Fibroblast of skin of left quadriceps (primary cell): ENCODE measurements at regions not wholly inside any gene's neighbourhood (a gene's known extent, or its start where the extent isn't known, plus 50 kb on each side); places are given as distances from the start of the nearest gene placed in this dataset.

Source experiments
- DNase-seq, 2 experiments: peaks; one replicate each; pipeline ENCODE4 v3.0.0-alpha.2; 2013; ENCODE audit warnings: low read depth in 2 of 2

DNA sequence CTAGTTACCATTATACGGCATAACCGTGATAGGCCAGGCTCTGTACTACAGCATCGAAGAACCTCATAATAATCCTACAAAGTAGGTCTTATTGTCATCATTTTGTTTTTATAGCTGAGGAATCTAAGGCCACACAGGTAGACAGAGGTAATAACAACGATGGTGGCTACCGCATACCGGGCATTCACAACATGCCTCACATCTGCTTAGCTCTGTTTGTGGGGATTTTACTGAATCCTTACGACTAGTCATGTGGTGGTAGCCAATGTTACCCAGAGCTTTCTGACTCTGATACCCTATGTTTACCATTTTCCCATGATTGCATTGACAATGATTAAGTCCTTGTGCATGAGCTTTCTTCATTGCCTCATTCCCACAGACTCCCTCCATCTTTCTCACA lies 269.4 kb downstream of the TCF7L2 start:
- no peak for DNase-seq

DNA sequence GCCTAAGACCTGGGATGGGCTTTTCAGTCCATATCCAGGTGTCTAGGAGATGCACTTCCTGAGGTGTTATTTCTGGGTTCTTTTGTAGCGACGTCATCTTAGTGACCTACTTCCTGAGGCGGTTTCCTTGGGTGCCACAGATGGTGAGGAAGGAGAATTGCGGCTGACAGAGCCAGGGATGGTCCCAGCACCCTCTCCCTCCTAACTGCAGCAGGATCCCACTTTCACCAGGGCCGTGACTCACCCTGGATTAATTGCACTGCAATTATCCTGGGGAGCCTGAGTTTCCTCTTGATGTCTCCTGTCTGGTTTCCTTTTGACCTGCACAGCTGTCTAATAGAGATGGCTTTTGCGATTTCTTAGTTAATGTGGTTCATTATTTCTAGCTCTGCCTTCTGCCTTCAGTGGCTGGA lies 271.7 kb downstream of the TCF7L2 start:
- peak; percentile 44 to 47 for DNase-seq

DNA sequence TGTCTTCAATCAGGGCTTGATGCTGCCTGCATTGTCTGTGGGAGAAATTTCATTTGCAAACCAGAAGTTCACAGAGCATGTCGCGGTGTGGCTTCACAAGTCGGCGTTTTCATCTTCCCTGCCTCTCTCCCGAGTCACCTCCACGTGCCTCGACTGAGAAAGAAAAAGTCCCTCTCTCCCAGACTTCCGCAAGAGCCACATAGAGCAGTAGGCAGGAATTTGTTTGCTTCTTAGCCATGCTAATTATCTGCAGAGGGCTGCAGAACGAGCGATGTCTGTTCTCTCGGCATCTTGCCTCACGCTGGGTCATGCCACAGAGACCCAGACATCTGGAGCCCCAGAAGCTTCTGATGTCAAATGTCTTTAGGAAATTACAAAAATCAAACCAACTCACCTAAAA lies 272.2 kb downstream of the TCF7L2 start:
- DNase-seq = no peak

DNA sequence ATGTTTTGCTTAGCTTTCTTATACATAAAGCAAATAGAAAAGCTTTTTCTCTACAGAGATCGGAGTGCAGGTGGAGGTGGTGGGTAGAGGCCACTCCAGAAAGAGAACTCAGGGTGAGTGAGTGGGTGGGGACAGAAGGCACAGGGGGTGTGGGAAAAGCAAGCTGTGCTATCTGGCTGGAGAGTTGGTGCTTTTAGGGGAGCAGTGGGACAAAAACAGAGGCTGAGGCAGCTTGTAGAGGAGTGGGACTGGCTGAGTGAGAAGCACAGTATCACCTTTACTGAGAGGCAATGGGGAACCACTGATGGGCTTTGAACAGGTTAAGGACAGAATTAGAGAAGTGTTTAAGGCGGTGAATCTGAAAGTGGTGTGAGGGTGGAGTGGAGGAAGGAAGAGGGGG lies 275.3 kb downstream of the TCF7L2 start:
- no peak for DNase-seq

DNA sequence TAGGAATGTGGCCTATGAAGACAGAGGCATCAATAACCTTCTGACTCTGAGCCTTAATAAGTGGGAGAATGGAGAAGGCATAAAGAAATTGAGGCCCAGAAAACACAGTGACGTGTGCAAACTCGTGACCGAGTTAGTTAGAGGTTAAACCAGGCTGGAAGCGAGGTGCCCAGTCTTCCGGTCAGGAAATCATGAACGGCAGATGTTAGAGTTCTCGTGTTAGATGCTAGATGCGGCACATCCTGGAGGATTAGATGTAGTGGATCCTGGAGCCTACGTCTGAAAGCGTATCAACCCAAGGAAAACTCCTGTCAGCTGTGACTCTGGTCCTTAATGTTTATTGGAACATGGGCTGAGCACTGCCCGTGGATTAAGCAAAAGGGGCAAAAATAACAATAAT lies 275.9 kb downstream of the TCF7L2 start:
- no peak for DNase-seq

DNA sequence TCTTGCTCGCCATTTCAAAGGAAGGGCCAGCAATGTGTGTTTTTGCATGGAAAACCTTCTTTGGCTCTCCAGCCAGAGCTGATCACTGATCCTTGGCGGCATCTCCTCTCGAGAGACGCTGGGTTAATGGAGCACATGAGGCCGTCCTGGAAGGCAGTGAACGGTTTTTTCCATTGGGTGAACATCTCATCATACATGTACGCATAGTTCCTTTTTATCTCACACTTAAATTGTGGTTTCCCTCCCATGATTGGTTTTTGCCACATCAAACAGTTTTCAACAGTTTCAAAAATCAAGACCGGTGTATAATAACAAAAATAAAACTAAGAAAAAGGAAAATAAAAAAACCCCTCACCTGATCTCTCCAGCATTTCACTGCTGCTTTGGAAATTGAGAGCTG lies 276.4 kb downstream of the TCF7L2 start:
- DNase-seq = no peak

DNA sequence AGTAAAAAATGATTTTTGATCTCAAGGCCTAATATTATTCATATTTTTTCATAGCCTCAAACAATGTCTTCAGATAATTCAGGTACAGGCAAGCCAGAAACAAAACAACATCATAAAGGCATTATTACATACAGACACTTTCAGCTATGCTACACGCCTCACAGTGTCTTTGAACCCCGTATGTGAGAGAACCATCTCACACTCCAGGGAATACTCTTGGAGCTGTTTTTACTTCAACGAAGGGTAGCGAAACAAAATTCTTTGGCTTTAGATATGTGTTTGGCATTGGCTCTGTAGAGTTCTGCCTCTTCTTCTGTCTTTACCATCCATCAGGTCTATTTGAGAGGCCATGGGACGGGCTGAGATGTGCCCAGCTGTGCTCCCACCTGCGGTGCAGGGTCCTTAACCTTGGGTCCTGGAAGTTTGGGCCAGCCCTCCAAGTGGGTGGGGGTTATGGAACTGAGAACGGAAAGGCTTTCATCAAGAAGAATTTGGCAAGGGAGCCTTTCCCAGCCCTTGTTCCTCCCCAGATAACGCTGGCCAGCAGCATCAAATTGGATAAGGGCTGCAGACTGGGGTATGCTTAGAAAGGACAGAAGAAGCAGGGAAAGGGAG lies 276.9 kb downstream of the TCF7L2 start:
- DNase-seq = no peak

DNA sequence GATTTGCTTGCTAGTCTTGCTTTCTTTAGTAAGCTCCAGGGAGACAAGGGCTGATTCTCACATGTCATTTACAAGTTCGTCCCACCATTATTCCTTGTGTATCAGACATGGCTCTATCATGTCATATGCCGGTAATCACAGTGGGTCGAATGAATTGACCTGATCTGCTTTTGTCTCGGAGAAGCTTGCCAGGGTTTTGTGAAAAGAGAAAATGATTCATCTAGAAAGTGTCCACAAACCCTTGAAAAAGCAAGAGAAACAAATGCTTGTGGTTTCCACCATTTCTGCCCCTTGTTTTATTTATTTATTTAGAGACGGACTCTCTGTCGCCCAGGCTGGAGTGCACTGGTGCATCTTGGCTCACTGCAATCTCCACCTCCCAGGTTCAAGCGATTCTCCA lies 278.5 kb downstream of the TCF7L2 start:
- peak; percentile 37 to 40 for DNase-seq

DNA sequence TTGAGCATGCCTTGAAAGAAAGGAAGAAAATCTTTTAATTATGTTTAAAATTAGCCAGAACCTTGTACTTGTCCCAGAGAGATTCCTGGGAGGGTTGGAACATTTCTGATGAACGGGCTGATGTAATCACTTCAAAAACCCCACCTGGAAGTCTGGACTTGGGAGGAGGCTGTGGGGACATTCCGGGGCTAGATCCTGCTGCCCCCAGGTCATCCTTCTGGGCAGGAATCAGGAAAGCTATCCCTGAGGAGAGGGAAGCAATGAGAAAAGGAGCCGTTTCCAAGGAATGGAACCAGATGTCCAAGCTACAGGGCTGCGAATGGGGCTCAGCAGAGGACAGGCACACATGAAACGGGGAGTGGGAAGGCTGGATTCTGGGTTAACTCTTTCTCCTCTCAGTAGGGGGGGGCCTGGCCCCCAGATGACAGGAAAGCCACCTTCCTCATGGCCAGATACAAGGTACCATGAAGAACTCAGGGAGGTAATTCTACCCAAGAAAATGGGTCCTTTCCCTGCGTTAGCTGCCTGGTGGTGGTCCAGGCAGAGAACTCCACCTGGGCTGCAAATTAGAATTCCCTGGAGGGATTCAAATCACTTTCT lies 280.1 kb downstream of the TCF7L2 start:
- no peak for DNase-seq

DNA sequence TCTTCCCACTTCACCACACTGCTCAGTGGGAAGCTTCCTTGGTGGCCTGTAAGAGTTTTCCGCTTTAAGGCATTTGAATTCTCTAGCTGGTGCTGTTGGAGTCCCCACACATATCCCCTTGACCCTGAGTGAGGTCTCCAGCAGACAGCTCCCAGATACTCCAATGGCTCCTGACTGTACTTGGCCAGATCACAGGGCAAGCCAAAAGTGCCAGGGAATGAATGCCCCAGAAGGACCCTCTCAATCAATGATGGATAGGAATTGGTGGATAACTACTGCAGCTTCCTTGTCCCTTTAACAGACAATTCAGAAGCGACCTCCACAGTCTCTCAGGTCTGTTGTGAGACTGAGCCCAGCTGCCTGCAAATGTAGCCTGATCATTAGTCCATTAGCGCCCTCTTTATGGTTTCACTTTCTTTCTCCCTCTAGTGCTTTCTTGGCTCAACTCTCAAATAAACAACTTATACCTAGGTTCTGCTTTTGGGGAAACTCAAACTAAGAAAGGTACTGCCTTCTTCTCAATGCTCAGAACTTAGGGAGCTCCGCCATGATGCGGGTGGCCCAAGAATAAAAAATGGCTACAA lies 283.0 kb downstream of the TCF7L2 start:
- no peak for DNase-seq

DNA sequence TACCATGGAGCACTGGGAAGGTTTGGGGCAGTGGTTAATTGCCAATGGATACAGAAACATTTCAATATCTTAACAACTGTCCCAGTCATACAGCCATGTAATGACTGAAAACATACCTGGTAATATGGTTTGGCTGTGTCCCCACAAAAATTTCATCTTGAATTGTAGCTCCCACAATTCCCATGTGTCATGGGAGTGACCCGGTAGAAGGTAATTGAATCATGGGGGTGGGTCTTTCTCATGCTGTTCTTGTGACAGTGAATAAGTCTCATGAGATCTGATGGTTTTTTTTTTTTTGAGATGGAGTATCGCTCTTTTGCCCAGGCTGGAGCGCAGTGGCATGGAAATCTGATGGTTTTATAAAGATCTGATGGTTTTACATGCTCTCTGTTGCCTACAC lies 284.4 kb downstream of the TCF7L2 start:
- DNase-seq = no peak

DNA sequence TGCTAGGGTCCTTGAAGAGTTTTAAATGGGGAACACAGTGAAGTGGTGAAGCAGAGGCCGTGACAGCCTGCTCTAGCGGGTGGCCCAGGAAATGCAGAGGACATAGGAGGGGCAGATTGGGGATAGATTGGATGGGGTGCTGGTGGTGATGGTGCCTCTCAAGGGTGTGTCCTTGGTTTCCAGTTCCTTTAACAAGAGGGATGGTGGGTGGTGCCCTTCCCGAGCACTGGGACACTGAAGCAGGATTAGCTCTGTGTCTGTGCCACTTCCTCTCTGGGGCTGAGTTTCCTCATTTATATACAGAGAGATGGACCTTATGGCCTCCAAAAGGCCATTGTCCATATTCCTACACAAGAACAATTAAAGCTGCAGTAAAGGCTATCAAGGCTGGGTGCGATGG lies 285.5 kb downstream of the TCF7L2 start:
- no peak for DNase-seq

DNA sequence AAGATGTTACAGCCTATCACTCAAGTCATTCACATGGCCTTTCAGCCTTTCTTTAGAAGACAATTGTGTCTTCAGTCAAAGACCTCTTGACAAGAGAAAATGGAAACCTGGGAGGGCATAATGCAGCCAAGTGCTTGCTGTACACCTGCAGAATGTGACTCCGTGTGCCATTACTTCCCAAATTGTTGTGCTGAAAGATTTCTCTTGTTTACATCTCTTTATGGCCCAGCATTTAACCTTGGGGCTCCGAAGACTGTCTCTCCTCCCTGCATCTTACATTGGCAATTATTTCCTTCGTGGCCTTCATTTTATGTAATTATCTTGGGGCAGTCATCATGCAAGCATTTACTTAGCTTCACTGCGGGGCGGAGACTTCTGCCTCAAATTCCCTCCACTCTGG lies 287.0 kb downstream of the TCF7L2 start:
- no peak for DNase-seq

DNA sequence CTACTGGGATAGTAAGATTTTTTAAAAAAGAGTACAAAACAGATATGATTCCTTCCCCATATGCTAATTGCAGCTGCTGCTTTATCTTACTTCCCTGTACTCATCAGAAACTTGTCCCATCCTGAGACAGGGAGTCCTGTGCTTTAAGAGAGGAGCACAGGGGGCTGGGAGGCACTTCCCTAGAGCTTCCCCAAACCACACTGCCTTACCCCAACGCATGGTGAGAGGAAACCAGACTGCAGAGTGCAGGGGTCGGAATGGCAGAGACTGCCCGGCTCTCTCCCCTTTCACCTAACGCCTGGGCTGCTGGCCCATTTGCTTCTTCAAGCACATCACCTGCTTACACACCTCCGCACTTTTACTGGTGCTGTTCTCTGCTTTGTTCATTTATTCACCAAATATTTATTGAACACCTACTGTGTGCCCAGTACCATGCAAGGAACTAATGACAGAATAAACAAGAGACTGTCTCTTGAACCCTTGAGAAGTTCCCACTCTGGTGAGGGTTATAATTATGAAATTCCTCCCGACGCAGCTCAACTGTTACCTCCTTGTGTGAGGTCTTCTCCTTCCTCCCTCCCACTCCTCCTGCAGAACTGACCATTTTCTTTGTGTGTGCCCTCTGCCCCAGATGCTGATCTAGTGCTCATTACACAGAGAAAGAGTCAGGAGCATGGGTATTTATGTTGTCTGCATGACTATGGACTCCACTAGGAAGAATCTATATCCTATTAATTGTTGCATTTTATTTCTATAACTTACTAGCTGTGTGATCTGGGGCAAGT lies 289.7 kb downstream of the TCF7L2 start:
- DNase-seq = no peak

DNA sequence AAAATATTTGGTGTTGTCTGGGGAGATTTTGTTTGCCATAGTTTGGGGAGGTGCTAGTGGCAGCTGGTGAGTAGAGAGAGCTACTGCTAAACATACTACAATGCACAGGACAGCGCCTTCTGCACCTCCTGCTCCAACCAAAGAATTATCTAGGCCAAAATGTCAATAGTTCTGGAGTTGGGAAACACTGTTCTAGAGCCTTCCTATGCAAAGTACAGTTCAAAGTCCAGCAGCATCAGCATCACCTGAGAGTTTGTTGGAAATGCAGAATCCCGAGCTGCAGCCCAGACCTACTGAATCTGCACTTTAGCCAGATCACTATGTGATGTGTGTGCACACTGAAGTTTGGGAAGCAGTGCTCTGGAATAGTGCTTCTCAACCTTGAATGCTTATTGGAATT lies 290.7 kb downstream of the TCF7L2 start:
- no peak for DNase-seq

DNA sequence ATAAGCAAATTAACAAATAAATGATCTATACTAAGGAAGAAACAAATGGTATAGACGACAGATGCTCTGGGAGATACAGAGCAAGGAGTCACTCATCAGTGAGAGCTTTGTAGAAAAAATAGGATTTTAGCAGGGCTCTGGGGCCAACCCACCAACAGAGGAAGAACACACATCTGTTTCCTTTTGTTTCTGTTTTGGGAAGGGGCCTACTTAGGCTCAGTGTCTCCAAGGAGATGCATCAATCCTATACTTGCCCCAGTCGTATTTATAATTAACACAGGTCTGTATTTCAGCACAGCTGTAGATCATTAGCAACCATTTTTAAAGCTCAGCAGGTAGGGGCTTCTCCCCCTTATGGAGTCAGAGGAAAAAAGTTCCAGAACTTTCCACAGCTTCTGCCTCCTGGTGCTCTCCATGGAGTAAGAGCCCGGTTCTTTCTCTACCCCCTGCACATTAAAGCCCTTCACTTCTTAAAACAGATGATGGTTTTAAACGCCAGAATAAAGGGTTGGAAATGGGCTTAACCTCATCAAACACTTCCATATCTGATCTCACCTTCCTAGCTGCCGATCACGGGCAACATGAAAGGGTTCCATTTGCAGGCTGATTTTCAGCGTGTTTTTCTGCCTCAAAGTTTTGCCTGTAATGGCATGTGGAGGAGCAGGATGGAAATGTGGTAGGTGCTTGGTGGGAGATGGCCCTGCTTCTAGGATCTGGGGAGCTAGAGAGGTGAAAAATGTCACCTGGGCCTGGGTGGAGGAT lies 291.7 kb downstream of the TCF7L2 start:
- DNase-seq = no peak

DNA sequence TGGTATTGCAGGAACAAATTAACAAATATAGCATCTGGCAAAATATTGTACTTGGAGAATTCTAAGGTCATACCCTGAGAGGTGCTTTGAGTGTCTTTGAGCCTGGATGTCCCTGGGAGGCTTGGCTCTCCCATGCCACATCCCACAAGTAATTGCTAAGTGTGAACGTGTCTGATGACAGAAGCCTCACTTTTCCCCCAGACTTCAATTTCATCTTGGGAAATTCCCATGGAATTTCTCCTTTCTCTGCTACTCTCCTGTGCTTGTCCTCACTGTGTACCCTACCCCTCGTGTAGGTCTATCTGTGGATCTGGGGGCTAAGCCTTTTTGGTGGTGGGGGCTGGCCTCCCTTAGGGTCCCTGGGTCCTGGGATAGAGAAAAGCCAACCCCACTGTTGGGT lies 293.3 kb downstream of the TCF7L2 start:
- no peak for DNase-seq

DNA sequence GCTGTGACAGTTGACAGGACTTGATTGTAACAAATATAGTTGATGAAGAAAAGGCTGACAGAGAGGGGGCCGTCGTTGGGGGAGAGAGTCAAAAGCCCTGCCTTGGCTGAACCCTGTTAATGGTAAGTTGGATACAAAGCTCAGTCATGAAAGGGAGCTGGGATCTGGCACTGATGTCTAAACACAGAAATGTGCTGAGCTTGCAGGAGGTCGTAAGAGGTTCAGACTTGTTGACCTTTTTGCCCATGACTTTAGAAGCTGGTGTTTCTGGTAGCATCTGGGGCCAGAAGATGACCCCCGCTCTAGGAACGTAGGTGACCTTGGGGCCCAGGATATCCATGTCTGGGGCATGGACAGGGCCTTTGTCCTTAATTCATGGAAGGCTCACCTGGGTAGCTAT lies 294.7 kb downstream of the TCF7L2 start:
- DNase-seq = no peak

DNA sequence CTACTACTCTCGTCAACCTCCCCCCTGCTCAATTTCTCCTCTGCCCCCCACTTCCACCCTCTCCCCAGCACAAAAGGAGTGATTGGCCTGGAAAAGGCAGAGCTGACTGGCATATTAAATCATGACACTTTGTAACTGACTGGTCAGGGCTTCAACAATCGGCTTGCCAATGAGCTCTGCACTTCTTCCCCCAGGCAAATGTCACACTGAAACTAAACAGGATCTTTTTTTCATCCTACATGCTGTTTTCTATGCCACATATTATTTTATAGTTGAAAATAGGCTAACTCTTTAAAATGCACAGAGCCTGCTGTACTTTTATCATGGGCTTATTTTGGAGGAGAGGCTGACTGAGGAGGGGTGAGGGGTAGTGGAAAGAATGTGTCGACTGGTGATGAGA lies 295.2 kb downstream of the TCF7L2 start:
- no peak for DNase-seq

DNA sequence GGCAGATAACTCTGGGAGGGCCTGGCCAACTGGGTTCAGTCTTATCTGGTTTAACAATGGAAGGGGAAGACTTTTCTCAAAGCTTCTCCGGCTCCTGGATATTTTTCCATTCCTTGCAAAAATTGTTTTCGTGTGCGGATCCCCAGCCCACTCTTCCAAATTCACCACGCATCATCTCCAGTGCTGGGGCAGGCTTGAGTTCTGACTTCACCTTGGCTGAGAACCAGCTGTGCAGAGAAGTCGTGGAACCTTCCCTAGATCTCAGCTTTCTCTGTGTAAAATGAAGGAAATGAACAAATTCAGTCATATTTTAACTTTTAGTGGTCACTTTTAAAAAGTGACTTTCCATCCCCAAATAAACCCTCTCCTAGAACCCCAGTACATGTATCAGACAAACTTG lies 297.0 kb downstream of the TCF7L2 start:
- DNase-seq = no peak

DNA sequence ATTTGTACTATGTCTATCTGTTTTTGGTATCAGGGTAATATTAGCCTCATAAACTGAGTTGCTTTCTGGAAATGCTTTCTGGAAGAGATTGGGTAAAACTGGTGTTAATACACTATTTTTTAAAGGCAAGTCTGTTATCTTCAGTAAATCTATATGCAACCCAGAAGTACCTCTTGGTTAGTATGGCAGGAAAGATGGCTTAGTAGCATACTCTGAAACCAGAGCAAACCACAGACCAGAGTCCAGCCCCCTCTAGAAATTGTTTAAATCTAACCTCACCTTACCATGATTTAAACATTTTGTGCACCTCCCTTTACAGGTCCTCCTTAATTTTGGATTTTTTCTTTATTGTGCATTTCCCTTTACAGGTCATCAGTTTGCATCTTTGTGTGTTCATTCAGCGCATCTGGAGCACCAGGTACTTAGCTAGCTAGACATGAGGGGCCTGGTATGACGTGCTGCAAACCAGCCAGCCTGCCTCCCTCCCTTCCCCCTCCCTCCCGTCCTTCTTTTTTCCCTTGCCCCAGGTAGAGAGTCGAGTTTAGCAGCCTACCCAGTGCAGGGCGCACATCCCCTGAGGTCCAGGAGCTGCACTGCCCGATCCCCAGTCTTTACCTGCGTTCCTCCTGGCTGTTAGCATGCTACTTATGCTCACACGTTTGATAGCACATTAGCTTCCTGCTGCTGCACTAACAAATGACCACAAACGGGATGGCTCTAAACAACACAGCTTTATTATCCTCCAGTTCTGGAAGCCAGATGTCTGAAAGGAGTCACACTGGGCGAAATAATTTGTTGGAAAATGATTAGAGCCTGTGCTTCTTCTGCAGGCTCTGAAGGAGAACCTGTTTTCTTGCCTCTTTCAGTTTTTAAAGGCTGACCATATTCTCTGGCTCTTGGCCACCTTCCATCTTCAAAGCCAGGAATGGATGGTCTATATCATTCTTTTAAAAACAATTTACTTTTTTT lies 299.9 kb upstream of the HABP2 start:
- peak in 1 of 2 experiments; percentile 6 for DNase-seq
